Endothelial cell of umbilical vein (primary cell): ENCODE measurements at regions not wholly inside any gene's neighbourhood (a gene's known extent, or its start where the extent isn't known, plus 50 kb on each side); places are given as distances from the start of the nearest gene placed in this dataset.

Source experiments
- CTCF ChIP-seq, 2 donors: IDR thresholded peaks; 1 replicate in 1 of 2; 2 replicates in 1 of 2; pipeline ENCODE4 v1.5.1; 2011; ENCODE audit warnings: low read length in 2 of 2, mild to moderate bottlenecking in 2 of 2, moderate library complexity in 2 of 2, control low read depth in 1 of 2, inconsistent platforms in 1 of 2, low read depth in 1 of 2; ENCODE audit not compliant: insufficient read depth in 1 of 2; ENCODE audit errors: extremely low read depth in 1 of 2
- POLR2A ChIP-seq: IDR thresholded peaks from 2 replicates; pipeline ENCODE4 v1.6.1; 2012; ENCODE audit warnings: low read depth, mild to moderate bottlenecking, control low read depth, low read length
- POLR2AphosphoS5 ChIP-seq: IDR thresholded peaks from 2 replicates; pipeline ENCODE4 v1.6.1; 2012; ENCODE audit warnings: low read depth, mild to moderate bottlenecking, control low read depth, low read length, moderate library complexity; ENCODE audit not compliant: insufficient read depth

GRCh38 chr7:47071866-47072265, 510.0 kb downstream of the TNS3 start:
- no peak for TF ChIP-seq CTCF (IDR thresholded peaks at IDR 0.05; ENCODE audit: extremely low read depth in 1 of 2, insufficient read depth in 1 of 2, low read depth in 1 of 2, low read length in 2 of 2)
- no peak for TF ChIP-seq POLR2AphosphoS5
- TF ChIP-seq POLR2A: no peak
